ENCODE measurements at regions not wholly inside any gene's neighbourhood (a gene's known extent, or its start where the extent isn't known, plus 50 kb on each side); places are given as distances from the start of the nearest gene placed in this dataset.

DNA sequence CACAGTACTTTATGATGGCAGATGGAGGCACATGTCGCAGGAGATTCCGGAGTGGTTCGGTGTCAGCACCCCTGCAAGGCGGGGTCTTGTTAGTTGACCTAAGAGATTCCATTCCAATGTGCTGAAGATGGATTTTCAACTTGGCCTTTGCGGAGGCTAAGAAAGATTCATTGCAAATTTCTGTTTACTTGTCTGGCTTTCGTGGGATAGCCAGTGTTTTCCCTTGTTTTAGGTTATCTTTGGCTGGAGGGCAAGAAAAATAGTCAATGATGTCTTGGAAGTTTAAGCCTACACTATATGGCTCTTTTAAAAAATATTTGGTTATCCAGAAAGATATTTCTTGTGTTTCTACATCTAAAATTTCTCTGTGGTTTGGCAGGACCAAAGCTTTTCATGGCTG is 123.6 kb upstream of the PTCH1 start:
- H3K9me3 ChIP-seq (ENCODE audit: control insufficient read depth, insufficient read depth, low read length) = no peaks in the 10 kb centered on the region
- WGBS (ENCODE audit: insufficient coverage) = over 99% methylated on average over 6 of the region's 6 CpGs
- no peak for ATAC-seq
- intact Hi-C loops (cut with micrococcal nuclease) = no loop called here
- no peaks in the 10 kb centered on the region for H3K4me1 Mint-ChIP-seq
- peaks cover 25 to 47% of the 10 kb centered on the region in 2 donors for H3K27me3 Mint-ChIP-seq (ENCODE audit: low read depth in 2 of 2)
- H3K9me3 Mint-ChIP-seq = peaks cover 0 to 3% of the 10 kb centered on the region in 2 donors
- no peaks in the 10 kb centered on the region for H3K36me3 ChIP-seq (ENCODE audit: control insufficient read depth, insufficient read depth, low read length)
- H3K4me1 ChIP-seq (ENCODE audit: control insufficient read depth, insufficient read depth, low read length) = no peaks in the 10 kb centered on the region
- TF ChIP-seq, protein P1, sequence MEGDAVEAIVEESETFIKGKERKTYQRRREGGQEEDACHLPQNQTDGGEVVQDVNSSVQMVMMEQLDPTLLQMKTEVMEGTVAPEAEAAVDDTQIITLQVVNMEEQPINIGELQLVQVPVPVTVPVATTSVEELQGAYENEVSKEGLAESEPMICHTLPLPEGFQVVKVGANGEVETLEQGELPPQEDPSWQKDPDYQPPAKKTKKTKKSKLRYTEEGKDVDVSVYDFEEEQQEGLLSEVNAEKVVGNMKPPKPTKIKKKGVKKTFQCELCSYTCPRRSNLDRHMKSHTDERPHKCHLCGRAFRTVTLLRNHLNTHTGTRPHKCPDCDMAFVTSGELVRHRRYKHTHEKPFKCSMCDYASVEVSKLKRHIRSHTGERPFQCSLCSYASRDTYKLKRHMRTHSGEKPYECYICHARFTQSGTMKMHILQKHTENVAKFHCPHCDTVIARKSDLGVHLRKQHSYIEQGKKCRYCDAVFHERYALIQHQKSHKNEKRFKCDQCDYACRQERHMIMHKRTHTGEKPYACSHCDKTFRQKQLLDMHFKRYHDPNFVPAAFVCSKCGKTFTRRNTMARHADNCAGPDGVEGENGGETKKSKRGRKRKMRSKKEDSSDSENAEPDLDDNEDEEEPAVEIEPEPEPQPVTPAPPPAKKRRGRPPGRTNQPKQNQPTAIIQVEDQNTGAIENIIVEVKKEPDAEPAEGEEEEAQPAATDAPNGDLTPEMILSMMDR (IDR thresholded peaks at IDR 0.05) = no peak
- H3K36me3 Mint-ChIP-seq = no peaks in the 10 kb centered on the region
- no peak for DNase-seq
- no peak overlapping the region for H3K27ac Mint-ChIP-seq
- no peaks in the 10 kb centered on the region for H3K27me3 ChIP-seq (ENCODE audit: control insufficient read depth, insufficient read depth, low read length)
- H3K27ac ChIP-seq (ENCODE audit: low read length) = no peak overlapping the region
- H3K4me3 Mint-ChIP-seq = no peak overlapping the region
- H3K4me3 ChIP-seq (ENCODE audit: low read length) = no peak overlapping the region

DNA sequence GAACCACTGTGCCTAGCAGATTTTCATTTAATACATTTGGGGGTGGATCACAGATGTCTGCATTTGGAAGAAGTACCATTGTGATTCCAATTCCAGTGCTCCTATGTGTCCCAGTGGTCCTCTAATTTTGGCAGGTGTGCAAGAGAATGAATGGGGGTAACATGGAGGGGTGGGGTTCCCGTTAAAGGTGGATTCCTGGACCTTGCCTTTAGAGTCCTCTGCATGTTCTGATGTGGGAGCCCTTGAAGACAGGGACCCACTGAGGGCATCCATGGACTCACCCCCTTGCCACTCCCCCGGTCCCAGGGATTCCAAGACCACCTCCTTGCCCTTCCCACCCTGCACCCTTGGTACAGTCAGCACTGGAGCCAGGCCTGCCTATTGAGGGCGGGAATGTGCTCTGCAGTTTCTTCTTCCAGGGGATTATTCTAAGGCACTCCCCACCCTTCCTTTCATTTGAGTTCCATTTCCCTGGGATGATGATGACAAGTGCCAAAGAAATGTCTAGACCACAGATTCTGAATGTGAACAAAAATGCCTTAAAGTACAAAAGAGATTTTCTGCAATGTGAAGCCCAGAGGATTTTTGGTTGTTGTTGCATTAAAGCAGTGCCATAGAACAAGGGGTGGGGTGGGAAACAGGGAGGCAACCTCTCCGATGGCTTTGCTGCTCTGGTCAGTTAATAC is 119.4 kb upstream of the PTCH1 start:
- whole genome bisulfite sequencing (ENCODE audit: insufficient coverage) = 86% methylated on average over 4 of the region's 4 CpGs
- Mint-ChIP-seq H3K4me1 (no peaks in the 10 kb centered on the region), H3K36me3 (no peaks in the 10 kb centered on the region), H3K27me3 (ENCODE audit: low read depth in 2 of 2) (peaks cover 28 to 59% of the 10 kb centered on the region in 2 donors), H3K4me3 (no peak overlapping the region), H3K9me3 (peaks cover 0 to 3% of the 10 kb centered on the region in 2 donors), H3K27ac (no peak overlapping the region)
- ATAC-seq (no peak), DNase-seq (no peak)
- no peak overlapping the region for H3K27ac ChIP-seq (ENCODE audit: low read length)
- no peaks in the 10 kb centered on the region for H3K27me3 ChIP-seq (ENCODE audit: control insufficient read depth, insufficient read depth, low read length)
- H3K9me3 ChIP-seq (ENCODE audit: control insufficient read depth, insufficient read depth, low read length) = no peaks in the 10 kb centered on the region
- TF ChIP-seq, protein P1 (IDR thresholded peaks at IDR 0.05) = no peak
- H3K36me3 ChIP-seq (ENCODE audit: control insufficient read depth, insufficient read depth, low read length) = no peaks in the 10 kb centered on the region
- intact Hi-C loops (cut with micrococcal nuclease) = no loop called here
- no peaks in the 10 kb centered on the region for H3K4me1 ChIP-seq (ENCODE audit: control insufficient read depth, insufficient read depth, low read length)
- H3K4me3 ChIP-seq (ENCODE audit: low read length) = no peak overlapping the region

DNA sequence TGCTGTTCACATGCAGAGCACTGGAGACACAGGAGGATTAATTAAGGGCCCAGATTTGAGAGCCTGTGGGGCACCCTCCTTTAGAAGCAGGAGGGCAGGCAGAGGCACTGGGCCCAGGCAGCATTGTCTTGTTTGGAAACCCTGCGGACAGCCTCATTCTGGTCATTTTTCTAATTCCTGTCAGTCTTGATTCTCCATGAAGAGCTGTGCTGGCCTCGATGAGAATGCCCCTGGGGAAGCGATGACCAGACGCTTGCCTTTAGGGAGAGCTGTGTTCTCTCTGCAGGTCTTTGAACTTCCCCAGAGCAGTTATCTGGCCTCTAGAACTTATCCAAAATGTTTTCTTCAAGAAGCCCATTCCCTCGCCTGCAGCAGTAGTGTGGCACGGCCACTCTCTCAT is 117.8 kb upstream of the PTCH1 start:
- no peaks in the 10 kb centered on the region for H3K4me1 Mint-ChIP-seq
- no peaks in the 10 kb centered on the region for H3K4me1 ChIP-seq (ENCODE audit: control insufficient read depth, insufficient read depth, low read length)
- H3K4me3 ChIP-seq (ENCODE audit: low read length) = no peak overlapping the region
- H3K27me3 ChIP-seq (ENCODE audit: control insufficient read depth, insufficient read depth, low read length) = no peaks in the 10 kb centered on the region
- 93% methylated on average over 6 of the region's 6 CpGs for WGBS (ENCODE audit: insufficient coverage)
- no peak for ATAC-seq
- intact Hi-C loops (cut with micrococcal nuclease) = no loop called here
- no peak overlapping the region for H3K4me3 Mint-ChIP-seq
- H3K36me3 ChIP-seq (ENCODE audit: control insufficient read depth, insufficient read depth, low read length) = no peaks in the 10 kb centered on the region
- no peaks in the 10 kb centered on the region for H3K36me3 Mint-ChIP-seq
- H3K9me3 ChIP-seq (ENCODE audit: control insufficient read depth, insufficient read depth, low read length) = no peaks in the 10 kb centered on the region
- peaks cover 22 to 45% of the 10 kb centered on the region in 2 donors for H3K27me3 Mint-ChIP-seq (ENCODE audit: low read depth in 2 of 2)
- no peak overlapping the region for H3K27ac Mint-ChIP-seq
- H3K27ac ChIP-seq (ENCODE audit: low read length) = no peak overlapping the region
- H3K9me3 Mint-ChIP-seq = peaks cover 0 to 3% of the 10 kb centered on the region in 2 donors
- TF ChIP-seq, protein P1 (IDR thresholded peaks at IDR 0.05) = no peak
- no peak for DNase-seq

DNA sequence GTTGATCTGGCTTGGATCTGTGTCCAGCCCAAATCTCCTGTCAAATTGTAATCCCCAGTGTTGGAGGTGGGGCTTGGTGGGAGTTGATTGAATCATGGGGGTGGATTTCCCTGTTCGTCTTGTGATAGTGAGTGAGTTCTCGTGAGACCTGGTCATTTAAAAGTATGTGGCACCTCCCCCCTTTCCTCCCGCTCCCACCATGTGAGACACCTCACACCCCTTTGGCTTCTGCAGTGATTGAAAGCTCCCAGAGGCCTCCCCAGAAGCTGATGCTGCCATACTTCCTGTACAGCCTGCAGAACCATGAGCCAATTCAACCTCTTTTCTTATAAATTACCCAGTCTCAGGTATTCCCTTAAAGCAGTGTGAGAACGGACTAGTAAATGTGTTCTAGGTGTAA is 117.3 kb upstream of the PTCH1 start:
- intact Hi-C loops (cut with micrococcal nuclease) = no loop called here

More for the DNA sequence above, 117.3 kb upstream of the PTCH1 start:
- Histone ChIP-seq H3K9me3 (ENCODE audit: control insufficient read depth, insufficient read depth, low read length) (no peaks in the 10 kb centered on the region), H3K4me3 (ENCODE audit: low read length) (no peak overlapping the region), H3K36me3 (ENCODE audit: control insufficient read depth, insufficient read depth, low read length) (no peaks in the 10 kb centered on the region), H3K27ac (ENCODE audit: low read length) (no peak overlapping the region), H3K27me3 (ENCODE audit: control insufficient read depth, insufficient read depth, low read length) (no peaks in the 10 kb centered on the region), H3K4me1 (ENCODE audit: control insufficient read depth, insufficient read depth, low read length) (no peaks in the 10 kb centered on the region)
- 95% methylated on average over 4 of the region's 4 CpGs for WGBS (ENCODE audit: insufficient coverage)
- ATAC-seq = no peak
- TF ChIP-seq, protein P1 (IDR thresholded peaks at IDR 0.05) = no peak
- DNase-seq = no peak
- no peak overlapping the region for H3K27ac Mint-ChIP-seq
- H3K36me3 Mint-ChIP-seq = no peaks in the 10 kb centered on the region
- peaks cover 21 to 45% of the 10 kb centered on the region in 2 donors for H3K27me3 Mint-ChIP-seq (ENCODE audit: low read depth in 2 of 2)
- H3K4me3 Mint-ChIP-seq = no peak overlapping the region
- H3K9me3 Mint-ChIP-seq = peaks cover 0 to 3% of the 10 kb centered on the region in 2 donors
- no peaks in the 10 kb centered on the region for H3K4me1 Mint-ChIP-seq
